GM10266 (cell line): ENCODE measurements at regions not wholly inside any gene's neighbourhood (a gene's known extent, or its start where the extent isn't known, plus 50 kb on each side); places are given as distances from the start of the nearest gene placed in this dataset.

Source experiments
- DNase-seq: peaks from one replicate; pipeline ENCODE4 v3.0.0; 2012; ENCODE audit errors: extremely low spot score
- CTCF ChIP-seq: IDR thresholded peaks from 2 replicates; pipeline ENCODE4 v1.5.1; 2012; ENCODE audit warnings: mild to moderate bottlenecking, low read depth; ENCODE audit not compliant: control insufficient read depth, insufficient read depth; ENCODE audit errors: missing control alignments

- TF ChIP-seq CTCF = no peak
- no peak for DNase-seq
These were observed 69.8 kb upstream of the RUNX3 start for GRCh38 chr1:24999906-25000305.

- no peak for DNase-seq
- TF ChIP-seq CTCF = no peak
These were observed 69.3 kb upstream of the RUNX3 start for GRCh38 chr1:24999426-24999825.

GRCh38 chr1:24998563-24999245 lies 68.6 kb upstream of the RUNX3 start:
- no peak for TF ChIP-seq CTCF
- DNase-seq = no peak

- no peak for TF ChIP-seq CTCF
- peak; percentile 58 for DNase-seq
These were observed 67.2 kb upstream of the RUNX3 start for GRCh38 chr1:24996983-24997893.

GRCh38 chr1:24996456-24996855 lies 66.4 kb upstream of the RUNX3 start:
- no peak for TF ChIP-seq CTCF
- no peak for DNase-seq

- TF ChIP-seq CTCF = no peak
These were observed 65.6 kb upstream of the RUNX3 start for GRCh38 chr1:24995661-24996060.

GRCh38 chr1:24995140-24995539 lies 65.1 kb upstream of the RUNX3 start:
- no peak for DNase-seq
- TF ChIP-seq CTCF = no peak

More at GRCh38 chr1:24995661-24996060, 65.6 kb upstream of the RUNX3 start:
- no peak for DNase-seq
